Adrenal gland (tissue), 9 donors: ENCODE measurements at regions not wholly inside any gene's neighbourhood (a gene's known extent, or its start where the extent isn't known, plus 50 kb on each side); places are given as distances from the start of the nearest gene placed in this dataset.
A peak's percentile ranks its signal among the peaks of the same experiment; 100 is the strongest.

Source experiments
- DNase-seq, 7 donors: peaks; one replicate each; pipeline ENCODE4 v3.0.0-alpha.2; 2019 to 2020
- H3K27ac ChIP-seq, 5 donors: fragments of 200-600 bp; sonication (generic) in 4 of 5; 1 replicate in 3 of 5; 2 replicates in 2 of 5; pipeline versions ENCODE4 v1.5.1 to v1.8.0; 2016 to 2020; ENCODE audit warnings: mild to moderate bottlenecking in 1 of 5
- H3K27me3 ChIP-seq: fragments of 200-600 bp; 2 replicates; pipeline ENCODE4 v1.8.0; 2021
- H3K36me3 ChIP-seq, 2 donors: fragments of 200-600 bp; replicated peaks in 1 of 2; 1 replicate in 1 of 2; 2 replicates in 1 of 2; pipeline versions ENCODE4 v1.5.1 to v1.8.0; 2018 to 2022
- H3K4me1 ChIP-seq, 2 donors: fragments of 200-600 bp; replicated peaks in 1 of 2; 1 replicate in 1 of 2; 2 replicates in 1 of 2; pipeline versions ENCODE4 v1.5.1 to v1.8.0; 2018 to 2021
- H3K4me3 ChIP-seq, 4 donors: fragments of 200-600 bp; sonication (generic) in 3 of 4; one replicate each; pipeline ENCODE4 v1.5.1; 2016 to 2018
- H3K9me3 ChIP-seq, 3 donors: fragments of 200-600 bp; sonication (generic) in 1 of 3; replicated peaks in 1 of 3; 1 replicate in 2 of 3; 2 replicates in 1 of 3; pipeline versions ENCODE4 v1.5.1 to v1.8.0; 2016 to 2021
- POLR2A ChIP-seq, 2 donors: fragments of 450-650 bp; IDR thresholded peaks; one replicate each; pipeline ENCODE4 v1.6.1; 2017; ENCODE audit warnings: antibody characterized with exemption in 2 of 2, mild to moderate bottlenecking in 2 of 2, moderate library complexity in 1 of 2
- WGBS, 4 donors: extraction: QIAGEN DNeasy Blood & Tissue Kit in 2 of 4; methylation state at CpG; one replicate each; pipeline versions ENCODE4 v1.1.5 to v1.1.7; 2013 to 2017; 5-methylcytosine and 5-hydroxymethylcytosine counted together
- intact Hi-C, 2 donors: fragments of 100-400 bp; cut with DNase I; formaldehyde crosslinking; loops; one replicate each; pipeline versions ENCODE4 v1.14.1 to v1.15.0; 2022 to 2023
- TF ChIP-seq, protein P1 (sequence below), 6 experiments: fragments of 450-650 bp in 4 of 6; fragments of 200-600 bp in 2 of 6; sonication (generic) in 1 of 6; IDR thresholded peaks; 1 replicate in 5 of 6; 2 replicates in 1 of 6; pipeline versions ENCODE4 v1.5.1 to v1.8.0; 2016 to 2021; ENCODE audit warnings: antibody characterized with exemption in 6 of 6, mild to moderate bottlenecking in 2 of 6, moderate library complexity in 1 of 6
- donor health status: healthy with polysubstance abuse.
- donor health status: Bipolar disorder and iron deficiency.
- donor health status: DM: yes; HTN: yes; CAD: no.
- donor health status: DM: no; HTN: no; CAD: no.
- donor health status: DM: no; HTN: no; CAD: no.

DNA sequence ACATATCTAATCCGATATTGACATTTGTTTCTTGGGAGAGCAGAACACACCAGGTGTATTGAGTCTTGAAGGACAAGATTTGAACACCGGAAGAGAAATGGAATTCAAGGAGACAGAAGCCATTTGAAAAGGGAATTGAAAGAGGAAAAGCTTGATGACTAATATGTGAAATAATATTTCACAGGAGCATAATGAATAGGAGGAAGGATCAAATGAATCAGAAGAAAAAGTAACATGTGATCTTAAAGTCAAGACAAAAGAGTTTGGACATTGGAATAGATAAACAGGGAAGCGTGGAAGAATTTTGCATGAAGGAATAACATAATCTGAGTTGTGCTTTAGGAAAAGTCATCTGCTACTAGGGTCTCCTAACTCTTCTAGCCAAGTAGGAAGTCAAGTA is 145.5 kb upstream of the PDHA2 start:
- no peak for DNase-seq
- no peak overlapping the region for H3K4me3 ChIP-seq
- H3K27me3 ChIP-seq = no peaks in the 10 kb centered on the region
- H3K27ac ChIP-seq = no peak overlapping the region
- H3K9me3 ChIP-seq = no peaks in the 10 kb centered on the region
- no peaks in the 10 kb centered on the region for H3K36me3 ChIP-seq
- TF ChIP-seq POLR2A (IDR thresholded peaks at IDR 0.05) = no peak
- TF ChIP-seq, protein P1, sequence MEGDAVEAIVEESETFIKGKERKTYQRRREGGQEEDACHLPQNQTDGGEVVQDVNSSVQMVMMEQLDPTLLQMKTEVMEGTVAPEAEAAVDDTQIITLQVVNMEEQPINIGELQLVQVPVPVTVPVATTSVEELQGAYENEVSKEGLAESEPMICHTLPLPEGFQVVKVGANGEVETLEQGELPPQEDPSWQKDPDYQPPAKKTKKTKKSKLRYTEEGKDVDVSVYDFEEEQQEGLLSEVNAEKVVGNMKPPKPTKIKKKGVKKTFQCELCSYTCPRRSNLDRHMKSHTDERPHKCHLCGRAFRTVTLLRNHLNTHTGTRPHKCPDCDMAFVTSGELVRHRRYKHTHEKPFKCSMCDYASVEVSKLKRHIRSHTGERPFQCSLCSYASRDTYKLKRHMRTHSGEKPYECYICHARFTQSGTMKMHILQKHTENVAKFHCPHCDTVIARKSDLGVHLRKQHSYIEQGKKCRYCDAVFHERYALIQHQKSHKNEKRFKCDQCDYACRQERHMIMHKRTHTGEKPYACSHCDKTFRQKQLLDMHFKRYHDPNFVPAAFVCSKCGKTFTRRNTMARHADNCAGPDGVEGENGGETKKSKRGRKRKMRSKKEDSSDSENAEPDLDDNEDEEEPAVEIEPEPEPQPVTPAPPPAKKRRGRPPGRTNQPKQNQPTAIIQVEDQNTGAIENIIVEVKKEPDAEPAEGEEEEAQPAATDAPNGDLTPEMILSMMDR (IDR thresholded peaks at IDR 0.05) = no peak
- 82 to 90% (median 89%) methylated on average over 3 of the region's 3 CpGs for WGBS, 4 donors
- no peaks in the 10 kb centered on the region for H3K4me1 ChIP-seq
- intact Hi-C loops = no loop called here

GRCh38 chr4:95693594-95693993 is 144.8 kb upstream of the UNC5C start:
- H3K4me1 ChIP-seq = no peaks in the 10 kb centered on the region

DNA sequence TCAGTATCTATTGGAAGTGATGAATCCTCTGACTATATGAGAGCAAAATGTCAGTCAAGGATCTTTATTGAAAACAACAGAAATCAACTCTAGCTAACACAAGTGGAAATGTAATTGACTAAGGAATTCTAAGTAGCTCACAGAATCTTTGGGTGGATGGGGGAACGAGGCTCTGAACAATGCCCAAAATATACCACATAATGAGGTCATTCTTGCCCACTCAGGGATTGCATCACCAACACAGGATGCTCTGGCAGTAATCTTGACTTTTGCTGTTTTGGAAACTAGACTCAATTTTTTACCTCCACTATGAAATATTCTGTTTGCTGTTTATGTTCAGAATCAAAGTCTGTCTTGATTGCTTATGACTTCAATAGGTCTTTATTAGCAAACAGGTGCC is 127.4 kb upstream of the UNC5C start:
- H3K4me1 ChIP-seq = no peaks in the 10 kb centered on the region
- no peaks in the 10 kb centered on the region for H3K36me3 ChIP-seq
- intact Hi-C loops = no loop called here
- H3K27ac ChIP-seq = no peak overlapping the region
- 47 to 64% (median 55%) methylated on average over 1 of the region's 1 CpG for WGBS, 4 donors
- H3K27me3 ChIP-seq = no peaks in the 10 kb centered on the region
- TF ChIP-seq POLR2A (IDR thresholded peaks at IDR 0.05) = no peak
- TF ChIP-seq, protein P1 (IDR thresholded peaks at IDR 0.05) = no peak
- DNase-seq = no peak
- H3K9me3 ChIP-seq = no peaks in the 10 kb centered on the region
- no peak overlapping the region for H3K4me3 ChIP-seq

More at GRCh38 chr4:95693594-95693993, 144.8 kb upstream of the UNC5C start:
- no peak for DNase-seq
- no peaks in the 10 kb centered on the region for H3K9me3 ChIP-seq
- no peaks in the 10 kb centered on the region for H3K36me3 ChIP-seq
- no peaks in the 10 kb centered on the region for H3K27me3 ChIP-seq
- intact Hi-C loops = no loop called here
- WGBS, 4 donors = 43 to 73% (median 45%) methylated on average over 2 of the region's 2 CpGs
- TF ChIP-seq POLR2A (IDR thresholded peaks at IDR 0.05) = no peak
- TF ChIP-seq, protein P1 (IDR thresholded peaks at IDR 0.05) = peak in 1 of 6 experiments; percentile 20
- no peak overlapping the region for H3K27ac ChIP-seq
- no peak overlapping the region for H3K4me3 ChIP-seq

GRCh38 chr4:95675623-95676022 is 126.8 kb upstream of the UNC5C start:
- intact Hi-C loops = no loop called here
- no peaks in the 10 kb centered on the region for H3K9me3 ChIP-seq
- DNase-seq = no peak
- H3K27ac ChIP-seq = no peak overlapping the region
- H3K4me1 ChIP-seq = no peaks in the 10 kb centered on the region
- H3K36me3 ChIP-seq = no peaks in the 10 kb centered on the region
- H3K27me3 ChIP-seq = no peaks in the 10 kb centered on the region
- H3K4me3 ChIP-seq = no peak overlapping the region
- TF ChIP-seq POLR2A (IDR thresholded peaks at IDR 0.05) = no peak
- TF ChIP-seq, protein P1 (IDR thresholded peaks at IDR 0.05) = no peak
